IMR-90 (cell line): ENCODE measurements at regions not wholly inside any gene's neighbourhood (a gene's known extent, or its start where the extent isn't known, plus 50 kb on each side); places are given as distances from the start of the nearest gene placed in this dataset.

ENCODE experiments used
- BHLHE40 ChIP-seq: fragments of 150-350 bp; IDR thresholded peaks from 2 replicates; pipeline ENCODE4 v1.6.1; 2016; ENCODE audit warnings: mild to moderate bottlenecking, low read depth, low read length
- FOS ChIP-seq: fragments of 150-350 bp; IDR thresholded peaks from 2 replicates; pipeline ENCODE4 v1.6.1; 2016; ENCODE audit warnings: low read depth, low read length
- MAZ ChIP-seq: IDR thresholded peaks from 2 replicates; pipeline ENCODE4 v1.6.1; 2012; ENCODE audit warnings: low read depth, mild to moderate bottlenecking, low read length, improper control_type of control experiment, moderate library complexity, borderline replicate concordance
- POLR2A ChIP-seq: IDR thresholded peaks from 2 replicates; pipeline ENCODE4 v1.6.1; 2012; ENCODE audit warnings: mild to moderate bottlenecking, low read depth, low read length
- RFX5 ChIP-seq: IDR thresholded peaks from 2 replicates; pipeline ENCODE4 v1.8.0; 2012; ENCODE audit warnings: low read depth, mild to moderate bottlenecking, low read length, moderate library complexity
- TF ChIP-seq, protein P1 (sequence below): conservative IDR thresholded peaks from 2 replicates; pipeline ENCODE4 v1.5.1; 2012; ENCODE audit warnings: mild to moderate bottlenecking, low read depth, low read length, improper control_type of control experiment
- TF ChIP-seq, protein P2 (sequence below): fragments of 150-350 bp; IDR thresholded peaks from 2 replicates; pipeline ENCODE4 v1.6.1; 2017; ENCODE audit warnings: mild to moderate bottlenecking, antibody characterized with exemption, low read length, low read depth

DNA sequence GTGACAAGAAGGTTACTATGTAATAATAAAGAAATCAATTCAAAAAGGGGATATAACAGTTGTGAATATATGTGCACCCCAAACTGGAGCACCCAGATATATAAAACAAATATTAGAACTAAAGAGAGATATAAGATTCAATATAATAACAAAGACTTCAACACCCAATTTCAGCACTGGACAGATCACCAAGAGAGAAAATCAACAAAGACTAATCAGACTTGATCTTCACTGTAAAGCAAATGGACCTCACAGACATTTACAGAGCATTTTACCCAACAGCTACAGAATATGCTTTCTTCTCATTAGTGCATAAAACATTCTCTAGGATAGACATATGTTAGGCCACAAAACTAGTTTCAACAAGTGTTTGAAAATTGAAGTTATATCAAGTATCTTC, 287.7 kb downstream of the DSC3 start:
- TF ChIP-seq, protein P1, sequence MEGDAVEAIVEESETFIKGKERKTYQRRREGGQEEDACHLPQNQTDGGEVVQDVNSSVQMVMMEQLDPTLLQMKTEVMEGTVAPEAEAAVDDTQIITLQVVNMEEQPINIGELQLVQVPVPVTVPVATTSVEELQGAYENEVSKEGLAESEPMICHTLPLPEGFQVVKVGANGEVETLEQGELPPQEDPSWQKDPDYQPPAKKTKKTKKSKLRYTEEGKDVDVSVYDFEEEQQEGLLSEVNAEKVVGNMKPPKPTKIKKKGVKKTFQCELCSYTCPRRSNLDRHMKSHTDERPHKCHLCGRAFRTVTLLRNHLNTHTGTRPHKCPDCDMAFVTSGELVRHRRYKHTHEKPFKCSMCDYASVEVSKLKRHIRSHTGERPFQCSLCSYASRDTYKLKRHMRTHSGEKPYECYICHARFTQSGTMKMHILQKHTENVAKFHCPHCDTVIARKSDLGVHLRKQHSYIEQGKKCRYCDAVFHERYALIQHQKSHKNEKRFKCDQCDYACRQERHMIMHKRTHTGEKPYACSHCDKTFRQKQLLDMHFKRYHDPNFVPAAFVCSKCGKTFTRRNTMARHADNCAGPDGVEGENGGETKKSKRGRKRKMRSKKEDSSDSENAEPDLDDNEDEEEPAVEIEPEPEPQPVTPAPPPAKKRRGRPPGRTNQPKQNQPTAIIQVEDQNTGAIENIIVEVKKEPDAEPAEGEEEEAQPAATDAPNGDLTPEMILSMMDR = no peak
- TF ChIP-seq BHLHE40 (no peak), POLR2A (no peak), FOS (no peak), RFX5 (no peak), MAZ (no peak)
- TF ChIP-seq, protein P2, sequence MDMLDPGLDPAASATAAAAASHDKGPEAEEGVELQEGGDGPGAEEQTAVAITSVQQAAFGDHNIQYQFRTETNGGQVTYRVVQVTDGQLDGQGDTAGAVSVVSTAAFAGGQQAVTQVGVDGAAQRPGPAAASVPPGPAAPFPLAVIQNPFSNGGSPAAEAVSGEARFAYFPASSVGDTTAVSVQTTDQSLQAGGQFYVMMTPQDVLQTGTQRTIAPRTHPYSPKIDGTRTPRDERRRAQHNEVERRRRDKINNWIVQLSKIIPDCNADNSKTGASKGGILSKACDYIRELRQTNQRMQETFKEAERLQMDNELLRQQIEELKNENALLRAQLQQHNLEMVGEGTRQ = no peak
